ENCODE measurements at regions not wholly inside any gene's neighbourhood (a gene's known extent, or its start where the extent isn't known, plus 50 kb on each side); places are given as distances from the start of the nearest gene placed in this dataset.

- ChIA-PET POLR2A (no interaction called here), SMC1A (ENCODE audit: uncharacterized antibody, unreplicated experiment) (no interaction called here), CTCF (no interaction called here), RAD21 (ENCODE audit: unreplicated experiment) (no interaction called here)
- Histone ChIP-seq H3K79me2 (ENCODE audit: control insufficient read depth, insufficient read depth, low read length) (no peaks in the 10 kb centered on the region), H3K4me3 (no peak overlapping the region), H3K4me1 (ENCODE audit: control insufficient read depth, insufficient read depth, low read length) (no peaks in the 10 kb centered on the region), H3K9me3 (replicated peaks; ENCODE audit: control insufficient read depth, insufficient read depth, low read length) (no peaks in the 10 kb centered on the region), H2AFZ (ENCODE audit: control insufficient read depth, low read depth, low read length) (no peak overlapping the region), H3K27ac (ENCODE audit: control insufficient read depth, insufficient read depth) (no peak overlapping the region), H4K20me1 (ENCODE audit: control insufficient read depth, insufficient read depth) (no peaks in the 10 kb centered on the region), H3K4me2 (ENCODE audit: control insufficient read depth, insufficient read depth) (no peak overlapping the region), H3K9ac (ENCODE audit: control insufficient read depth, insufficient read depth, low read length) (no peak overlapping the region), H3K27me3 (replicated peaks in 1 of 2; ENCODE audit: control insufficient read depth in 2 of 2, insufficient read depth in 2 of 2, low read length in 1 of 2) (peaks cover 5 to 13% of the 10 kb centered on the region in 2 experiments; a peak in 3 of 4 replicates), H3K36me3 (ENCODE audit: control insufficient read depth in 2 of 2, insufficient read depth in 2 of 2, low read length in 1 of 2) (no peaks in the 10 kb centered on the region)
- DNase-seq (ENCODE audit: low read depth, low spot score) = no peak
- no peak for FAIRE-seq
- intact Hi-C loops (cut with micrococcal nuclease; ENCODE audit: unreplicated experiment) (no loop called here), in situ Hi-C loops (cut with MboI) (no loop called here)
- no TSS peak for BruUV-seq (replicated peaks)
- no peak for ATAC-seq
- WGBS (ENCODE audit: insufficient coverage, insufficient replicate concordance, low lambda C conversion rate, missing lambda C conversion rate) = 0% methylated on average over 5 of the region's 5 CpGs
- TF ChIP-seq PBX3 (IDR thresholded peaks at IDR 0.05; ENCODE audit: insufficient replicate concordance, low read depth, low read length) (no peak), CUX1 (IDR thresholded peaks at IDR 0.05; ENCODE audit: insufficient replicate concordance, low read depth, low read length) (no peak), BCL11A (IDR thresholded peaks at IDR 0.05; ENCODE audit: low read depth, low read length) (no peak), CBX5 (IDR thresholded peaks at IDR 0.05; ENCODE audit: low read depth) (no peak), RB1 (IDR thresholded peaks at IDR 0.05; ENCODE audit: borderline replicate concordance) (no peak), KLF5 (IDR thresholded peaks at IDR 0.05; ENCODE audit: partially characterized antibody) (no peak), BHLHE40 (IDR thresholded peaks at IDR 0.05; ENCODE audit: borderline replicate concordance in 1 of 2, low read depth in 2 of 2, low read length in 1 of 2) (no peak)
Measured at GRCh38 chr2:120869730-120870466, 134.2 kb downstream of the GLI2 start.
